ENCODE measurements at regions not wholly inside any gene's neighbourhood (a gene's known extent, or its start where the extent isn't known, plus 50 kb on each side); places are given as distances from the start of the nearest gene placed in this dataset.

- no peaks in the 10 kb centered on the region for H3K9me3 ChIP-seq (ENCODE audit: low read length)
- no peak overlapping the region for H3K9ac ChIP-seq (ENCODE audit: insufficient read depth, low read depth, low read length)
- TF ChIP-seq FOXC1 (CRISPR knock-in tag; IDR thresholded peaks at IDR 0.05; ENCODE audit: borderline replicate concordance) (no peak), DBP (CRISPR knock-in tag; IDR thresholded peaks at IDR 0.05; ENCODE audit: not compliant biosample characterization) (no peak), NR1H2 (CRISPR knock-in tag; IDR thresholded peaks at IDR 0.05; ENCODE audit: borderline replicate concordance, low read depth) (no peak), ELK4 (CRISPR knock-in tag; IDR thresholded peaks at IDR 0.05; ENCODE audit: borderline replicate concordance) (no peak), MXD1 (CRISPR knock-in tag; IDR thresholded peaks at IDR 0.05) (no peak), BRCA1 (CRISPR knock-in tag; IDR thresholded peaks at IDR 0.05) (no peak), NFYC (CRISPR knock-in tag; IDR thresholded peaks at IDR 0.05) (no peak), GTF3A (CRISPR knock-in tag; conservative IDR thresholded peaks at IDR 0.05) (no peak), MTERF4 (CRISPR knock-in tag; IDR thresholded peaks at IDR 0.05) (no peak), RBFOX2 (IDR thresholded peaks at IDR 0.05; ENCODE audit: low read depth, low read length) (no peak), FOXA1 (IDR thresholded peaks at IDR 0.05) (no peak), FOXA1 (CRISPR knock-in tag; IDR thresholded peaks at IDR 0.05) (no peak), MXI1 (IDR thresholded peaks at IDR 0.05; ENCODE audit: borderline replicate concordance, low read depth, low read length) (no peak), AHR (CRISPR knock-in tag; IDR thresholded peaks at IDR 0.05) (no peak), ZNF441 (CRISPR knock-in tag; IDR thresholded peaks at IDR 0.05; ENCODE audit: borderline replicate concordance) (no peak), CEBPG (CRISPR knock-in tag; IDR thresholded peaks at IDR 0.05) (no peak)
- in situ Hi-C loops (cut with HindIII; ENCODE audit: extremely low pct_ligation_motif_present, low pct_unique_long_range_greater_than_20kb) = no loop called here
- FAIRE-seq = no peak
- no peak for DNase-seq (ENCODE audit: low spot score)
- H3K4me2 ChIP-seq (ENCODE audit: low read depth, low read length) = no peak overlapping the region
- H4K20me1 ChIP-seq (ENCODE audit: insufficient read depth, low read length) = no peaks in the 10 kb centered on the region
- WGBS (ENCODE audit: low lambda C conversion rate) = 7% methylated on average over 1 of the region's 1 CpG
- ChIA-PET CTCF (ENCODE audit: low intra/inter-chr PET ratio, low total read pairs) (no interaction called here), POLR2A (no interaction called here)
- H3K27me3 ChIP-seq (ENCODE audit: control insufficient read depth in 1 of 2, insufficient read depth in 2 of 2, low read length in 2 of 2) = no peaks in the 10 kb centered on the region
- no TSS peak for BruUV-seq (replicated peaks)
- no peak for ATAC-seq
- H2AFZ ChIP-seq (ENCODE audit: low read length) = no peak overlapping the region
- no peaks in the 10 kb centered on the region for H3K4me1 ChIP-seq (ENCODE audit: insufficient read depth, low read length)
- intact Hi-C loops (cut with micrococcal nuclease; ENCODE audit: unreplicated experiment) = no loop called here
- H3K79me2 ChIP-seq (ENCODE audit: insufficient read depth, low read length) = no peaks in the 10 kb centered on the region
- no peaks in the 10 kb centered on the region for H3K36me3 ChIP-seq (replicated peaks in 1 of 2; ENCODE audit: control insufficient read depth in 1 of 2, insufficient read depth in 2 of 2, low read length in 2 of 2)
- no peak overlapping the region for H3K4me3 ChIP-seq (replicated peaks in 1 of 3; ENCODE audit: insufficient read depth in 1 of 3, low read depth in 2 of 3, low read length in 3 of 3)
- H3K27ac ChIP-seq (ENCODE audit: extremely low read length, insufficient read depth, low read length) = no peak overlapping the region
These were observed 364.7 kb downstream of the MBD2 start for GRCh38 chr18:53859764-53860163.

All from HepG2 (cell line).